GM12878 (cell line): ENCODE measurements at regions not wholly inside any gene's neighbourhood (a gene's known extent, or its start where the extent isn't known, plus 50 kb on each side); places are given as distances from the start of the nearest gene placed in this dataset.

Source experiments
- NRF1 ChIP-seq: conservative IDR thresholded peaks from 2 replicates; pipeline ENCODE4 v1.6.1; 2011; ENCODE audit warnings: mild to moderate bottlenecking, low read depth, low read length, improper control_type of control experiment
- POLR2A ChIP-seq: IDR thresholded peaks from 2 replicates; pipeline ENCODE4 v1.6.1; 2011; ENCODE audit warnings: low read depth, mild to moderate bottlenecking, low read length
- TCF3 ChIP-seq: IDR thresholded peaks from 2 replicates; pipeline ENCODE4 v1.6.1; 2012; ENCODE audit warnings: low read depth, mild to moderate bottlenecking, low read length, borderline replicate concordance; ENCODE audit not compliant: insufficient read depth

- TF ChIP-seq NRF1 = no peak
- TF ChIP-seq POLR2A = no peak
- no peak for TF ChIP-seq TCF3
These were observed 242.1 kb upstream of the RND3 start for GRCh38 chr2:150729495-150729955.
